ENCODE measurements at regions not wholly inside any gene's neighbourhood (a gene's known extent, or its start where the extent isn't known, plus 50 kb on each side); places are given as distances from the start of the nearest gene placed in this dataset.

DNA sequence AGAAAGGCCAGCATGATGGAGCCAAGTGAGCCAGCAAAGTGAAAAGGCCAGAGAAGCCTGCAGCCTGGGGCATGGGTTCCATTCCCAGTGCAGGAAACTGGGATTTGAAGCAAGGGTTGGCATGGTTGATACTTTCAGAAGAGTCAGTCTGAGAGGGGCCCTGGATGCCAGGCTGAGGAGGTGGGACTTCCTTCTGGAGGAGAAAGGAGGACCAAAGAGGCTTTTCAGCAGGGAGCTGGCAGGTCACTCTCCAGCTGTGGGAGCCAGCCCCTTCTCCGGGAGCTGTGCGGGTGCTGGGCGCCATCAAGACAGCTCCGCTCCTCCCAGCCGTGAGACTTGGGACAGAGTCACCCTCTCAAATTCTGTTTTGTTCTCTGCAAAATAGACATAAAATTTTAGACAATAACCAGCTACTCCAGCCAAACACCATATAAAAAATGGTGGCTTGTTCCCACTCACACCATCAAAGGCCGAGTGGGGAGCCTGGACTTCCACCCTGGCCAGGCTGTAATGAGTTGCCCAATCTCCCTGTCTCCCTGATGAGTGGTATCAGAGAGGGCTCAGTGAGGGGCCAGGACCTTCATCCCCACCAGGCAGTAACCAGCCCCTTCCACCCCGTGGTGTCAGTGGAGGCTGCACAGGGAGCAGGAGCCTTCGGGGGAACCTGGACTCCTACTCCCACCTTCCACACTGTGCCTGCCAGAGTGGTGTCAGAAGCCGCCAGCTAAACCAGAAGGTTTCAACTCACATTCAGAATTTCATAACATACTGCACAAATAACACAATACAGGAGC, 133.6 kb upstream of the RET start:
- POLR2A ChIA-PET: no interaction called here
- no peak overlapping the region for H3K27ac ChIP-seq (ENCODE audit: low read depth in 1 of 2, low read length in 2 of 2)
- TF ChIP-seq, protein P1, sequence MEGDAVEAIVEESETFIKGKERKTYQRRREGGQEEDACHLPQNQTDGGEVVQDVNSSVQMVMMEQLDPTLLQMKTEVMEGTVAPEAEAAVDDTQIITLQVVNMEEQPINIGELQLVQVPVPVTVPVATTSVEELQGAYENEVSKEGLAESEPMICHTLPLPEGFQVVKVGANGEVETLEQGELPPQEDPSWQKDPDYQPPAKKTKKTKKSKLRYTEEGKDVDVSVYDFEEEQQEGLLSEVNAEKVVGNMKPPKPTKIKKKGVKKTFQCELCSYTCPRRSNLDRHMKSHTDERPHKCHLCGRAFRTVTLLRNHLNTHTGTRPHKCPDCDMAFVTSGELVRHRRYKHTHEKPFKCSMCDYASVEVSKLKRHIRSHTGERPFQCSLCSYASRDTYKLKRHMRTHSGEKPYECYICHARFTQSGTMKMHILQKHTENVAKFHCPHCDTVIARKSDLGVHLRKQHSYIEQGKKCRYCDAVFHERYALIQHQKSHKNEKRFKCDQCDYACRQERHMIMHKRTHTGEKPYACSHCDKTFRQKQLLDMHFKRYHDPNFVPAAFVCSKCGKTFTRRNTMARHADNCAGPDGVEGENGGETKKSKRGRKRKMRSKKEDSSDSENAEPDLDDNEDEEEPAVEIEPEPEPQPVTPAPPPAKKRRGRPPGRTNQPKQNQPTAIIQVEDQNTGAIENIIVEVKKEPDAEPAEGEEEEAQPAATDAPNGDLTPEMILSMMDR (IDR thresholded peaks at IDR 0.05): no peak
- no peaks in the 10 kb centered on the region for H3K36me3 ChIP-seq (ENCODE audit: insufficient read depth, low read length)
- Mint-ChIP-seq H3K9me3 (peaks cover 2% of the 10 kb centered on the region), H3K36me3 (ENCODE audit: low read depth) (no peaks in the 10 kb centered on the region), H3K4me1 (ENCODE audit: low read depth) (no peaks in the 10 kb centered on the region), H3K27ac (no peak overlapping the region), H3K27me3 (peaks cover 7% of the 10 kb centered on the region), H3K4me3 (no peak overlapping the region)
- intact Hi-C loops (cut with DNase I, micrococcal nuclease): no loop called here
- DNase-seq (no peak), ATAC-seq (ENCODE audit: poor library complexity) (no peak)
- no peaks in the 10 kb centered on the region for H3K9me3 ChIP-seq (ENCODE audit: control insufficient read depth in 1 of 2, insufficient read depth in 1 of 2, low read length in 2 of 2)
- no peak overlapping the region for H3K4me3 ChIP-seq (ENCODE audit: low read length)
- H3K27me3 ChIP-seq (ENCODE audit: control insufficient read depth in 1 of 2, insufficient read depth in 2 of 2, low read length in 2 of 2): no peaks in the 10 kb centered on the region
- CTCF ChIA-PET: no interaction called here
- H3K4me1 ChIP-seq (ENCODE audit: insufficient read depth, low read length): no peaks in the 10 kb centered on the region

GRCh38 chr10:42948040-42948439, 128.8 kb upstream of the RET start:
- Histone ChIP-seq H3K4me1 (ENCODE audit: insufficient read depth, low read length) (no peaks in the 10 kb centered on the region), H3K4me3 (ENCODE audit: low read length) (no peak overlapping the region), H3K27me3 (ENCODE audit: control insufficient read depth in 1 of 2, insufficient read depth in 2 of 2, low read length in 2 of 2) (peaks cover 0 to 3% of the 10 kb centered on the region in 2 experiments), H3K36me3 (ENCODE audit: insufficient read depth, low read length) (no peaks in the 10 kb centered on the region), H3K9me3 (ENCODE audit: control insufficient read depth in 1 of 2, insufficient read depth in 1 of 2, low read length in 2 of 2) (no peaks in the 10 kb centered on the region), H3K27ac (ENCODE audit: low read depth in 1 of 2, low read length in 2 of 2) (no peak overlapping the region)
- no peaks in the 10 kb centered on the region for H3K4me1 Mint-ChIP-seq (ENCODE audit: low read depth)
- POLR2A ChIA-PET: interaction anchor here (0.9 kb wide), 1 partner anchor 14 kb away, joined by 3 read pairs; no protein-coding TSS in a partner anchor
- CTCF ChIA-PET: no interaction called here
- H3K27me3 Mint-ChIP-seq: peaks cover 18% of the 10 kb centered on the region
- intact Hi-C loops (cut with DNase I, micrococcal nuclease): no loop called here
- no peak overlapping the region for H3K27ac Mint-ChIP-seq
- no peak overlapping the region for H3K4me3 Mint-ChIP-seq
- DNase-seq (no peak), ATAC-seq (ENCODE audit: poor library complexity) (no peak)
- peaks cover 2% of the 10 kb centered on the region for H3K9me3 Mint-ChIP-seq
- TF ChIP-seq, protein P1 (IDR thresholded peaks at IDR 0.05): no peak
- H3K36me3 Mint-ChIP-seq (ENCODE audit: low read depth): no peaks in the 10 kb centered on the region

- Mint-ChIP-seq H3K4me1 (ENCODE audit: low read depth) (no peaks in the 10 kb centered on the region), H3K36me3 (ENCODE audit: low read depth) (no peaks in the 10 kb centered on the region), H3K4me3 (no peak overlapping the region), H3K27me3 (peaks cover 25% of the 10 kb centered on the region), H3K9me3 (peaks cover 2% of the 10 kb centered on the region), H3K27ac (no peak overlapping the region)
- DNase-seq (no peak), ATAC-seq (ENCODE audit: poor library complexity) (no peak)
- Histone ChIP-seq H3K27me3 (ENCODE audit: control insufficient read depth in 1 of 2, insufficient read depth in 2 of 2, low read length in 2 of 2) (peaks cover 0 to 3% of the 10 kb centered on the region in 2 experiments), H3K27ac (ENCODE audit: low read depth in 1 of 2, low read length in 2 of 2) (no peak overlapping the region), H3K9me3 (ENCODE audit: control insufficient read depth in 1 of 2, insufficient read depth in 1 of 2, low read length in 2 of 2) (no peaks in the 10 kb centered on the region), H3K36me3 (ENCODE audit: insufficient read depth, low read length) (no peaks in the 10 kb centered on the region), H3K4me1 (ENCODE audit: insufficient read depth, low read length) (no peaks in the 10 kb centered on the region), H3K4me3 (ENCODE audit: low read length) (no peak overlapping the region)
- CTCF ChIA-PET: no interaction called here
- POLR2A ChIA-PET: no interaction called here
- intact Hi-C loops (cut with DNase I, micrococcal nuclease): no loop called here
- TF ChIP-seq, protein P1 (IDR thresholded peaks at IDR 0.05): no peak
Measured at GRCh38 chr10:42949287-42949686, 127.6 kb upstream of the RET start.
